Prostate gland (tissue), 2 donors: ENCODE measurements at regions not wholly inside any gene's neighbourhood (a gene's known extent, or its start where the extent isn't known, plus 50 kb on each side); places are given as distances from the start of the nearest gene placed in this dataset.
"Not testable (repeated sequence)": the region's sequence is repeated elsewhere in the genome, so short reads cannot be mapped to it uniquely, and the experiment has no call there.

Experiments used
- DNase-seq: peaks from one replicate; pipeline ENCODE4 v3.0.0-alpha.2; 2019; ENCODE audit warnings: low spot score
- H3K27ac ChIP-seq, 2 donors: fragments of 200-600 bp; sonication (generic); 2 replicates each; pipeline ENCODE4 v1.5.1; 2017 to 2019
- H3K27me3 ChIP-seq: fragments of 200-600 bp; sonication (generic); replicated peaks from 2 replicates; pipeline ENCODE4 v1.5.1; 2019; ENCODE audit not compliant: insufficient read depth
- H3K36me3 ChIP-seq, 2 donors: fragments of 200-600 bp; sonication (generic); 1 replicate in 1 of 2; 2 replicates in 1 of 2; pipeline versions ENCODE4 v1.5.1 to v1.8.1; 2017 to 2019
- H3K4me1 ChIP-seq: fragments of 200-600 bp; sonication (generic); replicated peaks from 2 replicates; pipeline ENCODE4 v1.5.1; 2019
- H3K4me3 ChIP-seq, 2 donors: fragments of 200-600 bp; sonication (generic); 2 replicates each; pipeline ENCODE4 v1.5.1; 2017 to 2019
- H3K9me3 ChIP-seq: fragments of 200-600 bp; sonication (generic); 2 replicates; pipeline ENCODE4 v1.5.1; 2017
- POLR2A ChIP-seq: fragments of 450-650 bp; IDR thresholded peaks from one replicate; pipeline ENCODE4 v1.6.1; 2016; ENCODE audit warnings: antibody characterized with exemption, mild to moderate bottlenecking
- POLR2AphosphoS5 ChIP-seq: sonication (generic); formaldehyde crosslinking; IDR thresholded peaks from one replicate; pipeline ENCODE4 v1.6.1; 2017; ENCODE audit warnings: antibody characterized with exemption
- WGBS: methylation state at CpG from one replicate; pipeline ENCODE4 v1.1.5; 2018; 5-methylcytosine and 5-hydroxymethylcytosine counted together
- intact Hi-C: fragments of 100-400 bp; cut with DNase I; formaldehyde crosslinking; loops from one replicate; pipeline ENCODE4 v1.14.2; 2022
- TF ChIP-seq, protein P1 (sequence below), 4 experiments: fragments of 200-600 bp in 2 of 4; fragments of 450-650 bp in 2 of 4; sonication (generic) in 2 of 4; IDR thresholded peaks; 1 replicate in 3 of 4; 2 replicates in 1 of 4; pipeline ENCODE4 v1.5.1; 2016 to 2019; ENCODE audit warnings: antibody characterized with exemption in 4 of 4, mild to moderate bottlenecking in 2 of 4, moderate library complexity in 2 of 4

DNA sequence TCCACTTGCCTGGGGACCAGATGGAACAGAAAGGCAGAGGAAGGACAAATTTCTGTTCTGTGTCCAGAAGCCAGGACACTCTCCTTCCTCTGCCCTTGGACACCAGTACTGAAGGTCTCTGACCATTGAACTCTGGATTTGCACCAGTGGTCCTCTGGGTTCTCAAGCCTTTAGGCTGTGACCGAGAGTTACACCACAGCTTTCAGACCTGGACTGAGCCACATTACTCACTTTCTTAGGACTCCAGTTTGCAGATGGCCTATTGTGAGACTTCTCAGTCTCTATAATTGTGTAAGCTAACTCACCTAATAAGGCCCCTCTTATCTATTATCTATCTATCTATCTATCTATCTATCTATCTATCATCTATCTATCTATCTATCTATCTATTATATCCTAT, 295.3 kb upstream of the GALNTL6 start:
- Histone ChIP-seq H3K4me3 (no peak overlapping the region), H3K4me1 (no peaks in the 10 kb centered on the region), H3K9me3 (no peaks in the 10 kb centered on the region), H3K27me3 (no peaks in the 10 kb centered on the region), H3K27ac (no peak overlapping the region), H3K36me3 (no peaks in the 10 kb centered on the region)
- DNase-seq: no peak
- intact Hi-C loops: no loop called here
- 90% methylated on average over 1 of the region's 1 CpG for WGBS
- TF ChIP-seq POLR2AphosphoS5 (no peak), POLR2A (no peak)
- TF ChIP-seq, protein P1, sequence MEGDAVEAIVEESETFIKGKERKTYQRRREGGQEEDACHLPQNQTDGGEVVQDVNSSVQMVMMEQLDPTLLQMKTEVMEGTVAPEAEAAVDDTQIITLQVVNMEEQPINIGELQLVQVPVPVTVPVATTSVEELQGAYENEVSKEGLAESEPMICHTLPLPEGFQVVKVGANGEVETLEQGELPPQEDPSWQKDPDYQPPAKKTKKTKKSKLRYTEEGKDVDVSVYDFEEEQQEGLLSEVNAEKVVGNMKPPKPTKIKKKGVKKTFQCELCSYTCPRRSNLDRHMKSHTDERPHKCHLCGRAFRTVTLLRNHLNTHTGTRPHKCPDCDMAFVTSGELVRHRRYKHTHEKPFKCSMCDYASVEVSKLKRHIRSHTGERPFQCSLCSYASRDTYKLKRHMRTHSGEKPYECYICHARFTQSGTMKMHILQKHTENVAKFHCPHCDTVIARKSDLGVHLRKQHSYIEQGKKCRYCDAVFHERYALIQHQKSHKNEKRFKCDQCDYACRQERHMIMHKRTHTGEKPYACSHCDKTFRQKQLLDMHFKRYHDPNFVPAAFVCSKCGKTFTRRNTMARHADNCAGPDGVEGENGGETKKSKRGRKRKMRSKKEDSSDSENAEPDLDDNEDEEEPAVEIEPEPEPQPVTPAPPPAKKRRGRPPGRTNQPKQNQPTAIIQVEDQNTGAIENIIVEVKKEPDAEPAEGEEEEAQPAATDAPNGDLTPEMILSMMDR (IDR thresholded peaks at IDR 0.05): no peak

DNA sequence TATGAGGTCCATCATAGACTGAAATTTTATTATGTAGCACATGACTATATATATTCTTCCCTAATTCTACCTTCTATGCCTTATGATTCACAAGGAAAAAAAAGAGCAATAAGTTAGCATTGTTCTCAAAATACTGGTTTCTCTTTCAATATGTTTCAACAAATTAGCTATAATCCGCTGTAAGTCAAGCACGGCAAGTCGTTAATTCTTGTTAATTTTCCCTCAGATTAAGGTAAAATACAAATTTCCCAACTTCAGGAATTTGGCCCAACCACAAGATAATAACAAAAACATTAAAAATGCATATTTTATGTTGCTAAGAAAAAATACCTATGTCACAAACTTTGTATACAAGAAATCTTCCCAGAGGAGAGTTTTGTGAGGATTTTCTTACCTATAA, 296.5 kb upstream of the GALNTL6 start:
- no peak for DNase-seq
- H3K4me1 ChIP-seq: no peaks in the 10 kb centered on the region
- TF ChIP-seq POLR2A (no peak), POLR2AphosphoS5 (no peak)
- TF ChIP-seq, protein P1 (IDR thresholded peaks at IDR 0.05): no peak
- H3K36me3 ChIP-seq: no peaks in the 10 kb centered on the region
- 63% methylated on average over 3 of the region's 3 CpGs for WGBS
- H3K27ac ChIP-seq: no peak overlapping the region
- no peaks in the 10 kb centered on the region for H3K9me3 ChIP-seq
- H3K27me3 ChIP-seq: no peaks in the 10 kb centered on the region
- no peak overlapping the region for H3K4me3 ChIP-seq
- intact Hi-C loops: no loop called here

DNA sequence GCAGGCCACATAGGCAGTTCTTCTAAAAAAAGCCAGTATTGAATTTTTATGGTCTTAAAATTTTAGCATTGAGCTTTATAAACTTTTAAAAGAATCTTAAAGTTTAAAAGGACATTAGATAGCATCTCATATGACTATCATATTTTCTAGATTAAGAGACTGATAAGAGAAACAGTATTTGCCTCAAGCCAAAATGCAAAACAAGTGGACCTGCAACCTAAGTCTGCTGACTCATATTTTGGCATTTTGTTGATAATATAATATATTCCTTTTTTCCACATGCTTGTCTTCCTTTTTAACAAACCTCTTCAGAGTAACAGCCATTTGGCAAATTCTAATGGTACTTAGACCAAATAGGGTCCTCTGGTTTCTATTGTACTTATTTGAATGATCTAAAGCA, 328.5 kb upstream of the GALNTL6 start:
- intact Hi-C loops: no loop called here
- H3K4me3 ChIP-seq: no peak overlapping the region
- no peak for DNase-seq
- TF ChIP-seq POLR2AphosphoS5: no peak
- no peak for TF ChIP-seq POLR2A
- TF ChIP-seq, protein P1 (IDR thresholded peaks at IDR 0.05): no peak
- no peaks in the 10 kb centered on the region for H3K27me3 ChIP-seq
- no peak overlapping the region for H3K27ac ChIP-seq
- H3K36me3 ChIP-seq: no peaks in the 10 kb centered on the region
- H3K4me1 ChIP-seq: no peaks in the 10 kb centered on the region
- no peaks in the 10 kb centered on the region for H3K9me3 ChIP-seq

DNA sequence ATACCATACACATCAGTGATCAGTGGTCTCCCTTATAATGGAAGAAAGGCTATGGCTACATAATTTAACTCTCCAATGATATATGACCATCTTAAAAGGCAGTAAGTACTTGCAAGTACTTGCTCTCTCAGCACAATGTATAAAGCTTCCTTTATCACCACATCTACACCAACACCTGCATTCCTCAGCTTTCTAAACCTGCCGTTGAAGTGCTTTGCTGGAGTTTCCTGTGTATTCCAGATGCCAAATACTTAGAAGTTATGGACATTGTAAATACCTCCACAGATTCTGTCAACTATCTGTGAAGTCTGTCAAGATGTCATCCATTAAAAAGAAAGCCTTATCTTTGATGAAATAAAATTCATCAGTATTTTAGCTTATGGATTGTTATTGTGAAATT, 335.0 kb upstream of the GALNTL6 start:
- H3K27me3 ChIP-seq: no peaks in the 10 kb centered on the region
- intact Hi-C loops: no loop called here
- TF ChIP-seq POLR2A (no peak), POLR2AphosphoS5 (no peak)
- TF ChIP-seq, protein P1 (IDR thresholded peaks at IDR 0.05): no peak
- DNase-seq: no peak
- no peak overlapping the region for H3K27ac ChIP-seq
- H3K36me3 ChIP-seq: no peaks in the 10 kb centered on the region
- no peaks in the 10 kb centered on the region for H3K9me3 ChIP-seq
- no peaks in the 10 kb centered on the region for H3K4me1 ChIP-seq
- WGBS: 13% methylated on average over 1 of the region's 1 CpG
- H3K4me3 ChIP-seq: no peak overlapping the region

DNA sequence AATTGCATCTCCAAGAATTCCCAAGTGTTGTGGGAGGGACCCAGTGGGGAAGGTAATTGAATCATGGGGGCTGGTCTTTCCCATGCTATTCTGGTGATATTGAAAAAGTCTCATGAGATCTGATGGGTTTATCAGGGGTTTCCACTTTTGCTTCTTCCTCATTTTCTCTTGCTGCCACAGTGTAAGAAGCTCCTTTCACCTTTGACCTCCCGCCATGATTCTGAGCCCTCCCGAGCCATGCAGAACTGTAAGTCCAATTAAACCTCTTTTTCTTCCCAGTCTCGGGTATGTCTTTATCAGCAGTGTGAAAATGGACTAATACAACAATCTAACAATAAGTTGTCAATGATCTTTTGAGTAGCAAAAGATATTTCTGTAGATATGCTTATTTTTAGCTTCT, 338.1 kb upstream of the GALNTL6 start:
- WGBS: 90% methylated on average over 3 of the region's 3 CpGs
- H3K27ac ChIP-seq, H3K4me3 ChIP-seq, H3K4me1 ChIP-seq, H3K9me3 ChIP-seq, intact Hi-C loops, H3K36me3 ChIP-seq, DNase-seq, H3K27me3 ChIP-seq: not testable (repeated sequence)

DNA sequence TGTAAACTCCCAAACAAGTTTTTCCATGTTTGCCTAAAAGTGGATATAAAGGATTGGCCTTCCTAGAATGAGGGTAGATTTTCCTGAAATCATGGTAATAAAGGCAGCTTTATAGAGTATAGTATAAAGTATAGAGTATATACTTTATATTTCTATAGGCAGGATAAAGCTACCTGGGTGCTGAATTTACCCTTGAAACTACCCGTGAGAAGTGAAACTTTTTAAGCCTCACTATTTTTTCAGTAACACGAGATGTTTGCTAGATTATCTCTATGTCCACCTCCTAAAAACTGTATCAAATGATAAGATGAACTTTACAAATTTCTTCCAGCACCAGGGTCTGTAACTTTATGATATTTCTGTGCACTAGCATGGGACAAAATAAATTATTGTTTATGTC, 340.0 kb upstream of the GALNTL6 start:
- intact Hi-C loops: no loop called here
- Histone ChIP-seq H3K9me3 (no peaks in the 10 kb centered on the region), H3K4me3 (no peak overlapping the region), H3K4me1 (no peaks in the 10 kb centered on the region), H3K27ac (no peak overlapping the region), H3K36me3 (no peaks in the 10 kb centered on the region), H3K27me3 (no peaks in the 10 kb centered on the region)
- WGBS: 17% methylated on average over 2 of the region's 2 CpGs
- no peak for DNase-seq
- TF ChIP-seq POLR2AphosphoS5 (no peak), POLR2A (no peak)
- TF ChIP-seq, protein P1 (IDR thresholded peaks at IDR 0.05): no peak
